Endometrial microvascular endothelial cells (primary cell): ENCODE measurements at regions not wholly inside any gene's neighbourhood (a gene's known extent, or its start where the extent isn't known, plus 50 kb on each side); places are given as distances from the start of the nearest gene placed in this dataset.
"Not testable (repeated sequence)": the region's sequence is repeated elsewhere in the genome, so short reads cannot be mapped to it uniquely, and the experiment has no call there.

ENCODE experiments used
- in situ Hi-C: cut with HindIII; loops from 2 replicates; pipeline ENCODE4 v1.10.0; 2017; ENCODE audit warnings: low sequenced_read_pairs, low pct_unique_long_range_greater_than_20kb; ENCODE audit errors: inconsistent ontology term

DNA sequence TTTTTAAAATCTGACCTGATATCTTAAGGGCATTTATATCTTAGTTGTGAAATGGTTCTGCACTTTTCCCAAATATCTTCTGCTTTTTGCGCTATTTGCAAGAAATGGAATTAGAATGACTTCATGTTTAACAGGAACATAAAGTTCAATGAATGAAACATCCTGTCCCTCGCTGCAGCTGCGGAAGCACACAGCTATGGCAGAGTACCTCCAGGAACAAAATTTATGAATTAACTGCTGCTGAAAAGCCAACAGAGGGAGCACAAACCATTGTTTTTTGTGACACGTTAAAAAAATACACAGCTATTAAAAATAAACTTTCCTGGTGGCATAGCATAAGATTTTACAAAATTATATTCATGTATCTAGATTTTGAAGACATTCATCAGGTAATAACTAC is 404.4 kb upstream of the MDFIC2 start:
- in situ Hi-C loops, result no loop called here

DNA sequence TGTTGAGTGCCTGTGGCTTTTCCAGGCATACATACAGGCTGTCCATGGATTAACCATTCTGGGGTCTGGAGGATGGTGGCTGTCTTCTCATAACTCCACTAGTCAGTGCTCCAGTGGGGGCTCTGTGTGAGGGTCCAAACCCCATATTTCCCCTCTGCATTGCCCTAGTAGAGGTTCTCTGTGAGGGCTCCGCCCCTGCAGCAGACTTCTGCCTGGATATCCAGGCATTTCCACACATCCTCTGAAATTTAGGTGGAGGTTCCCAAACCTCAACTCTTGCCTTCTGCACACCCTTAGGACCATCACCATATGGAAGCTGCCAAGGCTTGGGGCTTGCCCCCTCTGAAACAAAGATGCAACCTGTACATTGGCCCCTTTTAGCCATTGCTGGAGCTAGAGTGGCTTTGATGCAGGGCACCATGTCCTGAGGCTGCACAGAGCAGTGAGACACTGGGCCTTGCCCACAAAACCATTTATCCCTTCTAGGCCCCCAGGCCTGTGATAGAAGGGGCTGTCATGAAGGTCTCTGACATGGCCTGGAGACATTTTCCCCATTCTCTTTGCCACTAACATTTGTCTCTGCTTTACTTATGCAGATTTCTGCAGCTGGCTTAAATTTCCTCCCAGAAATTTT is 400.1 kb upstream of the MDFIC2 start:
- in situ Hi-C loops, result no loop called here

DNA sequence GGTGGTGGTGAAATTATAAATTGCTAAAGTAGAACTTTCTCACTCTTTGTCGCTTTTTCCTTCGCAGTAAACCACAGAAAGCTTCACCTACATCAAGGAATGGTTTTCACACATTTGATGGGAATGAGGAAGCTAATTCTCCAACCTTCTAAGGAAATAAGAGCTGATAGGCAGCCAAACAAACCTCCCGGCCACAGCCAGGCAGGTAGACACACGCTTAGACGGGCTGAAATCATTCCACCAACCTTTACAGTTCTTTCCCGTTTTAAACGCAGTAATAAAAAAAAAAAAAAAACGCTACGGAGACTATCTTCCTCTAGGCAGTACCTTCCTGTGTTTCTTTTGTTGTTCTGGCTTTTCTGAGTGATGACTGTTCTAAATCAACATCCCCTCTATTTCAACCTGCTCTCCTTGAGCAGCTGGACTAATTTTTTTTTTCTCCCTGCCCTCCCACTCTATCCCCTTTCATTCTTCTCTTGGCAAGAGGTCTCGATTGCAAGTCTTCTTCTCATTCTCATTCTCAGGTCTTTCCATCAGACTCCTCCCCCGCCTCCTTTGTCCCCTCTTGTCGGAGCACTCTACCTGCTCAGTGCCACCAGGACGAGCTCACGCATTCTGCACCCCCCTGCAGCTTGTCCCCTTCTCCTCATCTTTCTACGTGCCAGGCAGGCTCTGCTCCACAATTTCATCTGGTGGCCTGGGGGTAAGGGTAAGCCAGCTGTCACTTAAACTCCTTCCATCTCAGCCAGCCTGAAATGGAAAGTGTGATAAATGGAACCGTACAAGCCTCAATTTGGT is 391.1 kb upstream of the MDFIC2 start:
- in situ Hi-C loops, result no loop called here

DNA sequence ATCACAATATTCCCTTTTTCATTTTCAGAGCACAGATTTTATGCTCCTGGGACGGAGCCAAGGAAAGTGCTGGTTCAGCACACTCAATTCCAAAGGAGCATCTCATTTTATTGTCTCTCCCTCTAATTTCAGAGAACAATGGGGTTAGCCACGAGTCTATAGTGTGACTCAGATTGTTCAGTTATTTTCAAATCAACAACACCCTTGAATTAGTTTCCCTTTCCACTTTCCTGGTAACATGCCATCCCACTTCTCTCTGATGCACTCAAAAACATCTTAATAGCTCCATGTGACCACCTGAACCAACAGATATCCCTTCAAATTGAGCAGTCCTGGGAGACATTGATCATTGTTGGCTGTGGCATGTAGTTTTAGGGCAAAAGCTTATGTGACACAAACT is 389.7 kb upstream of the MDFIC2 start:
- in situ Hi-C loops, result no loop called here

DNA sequence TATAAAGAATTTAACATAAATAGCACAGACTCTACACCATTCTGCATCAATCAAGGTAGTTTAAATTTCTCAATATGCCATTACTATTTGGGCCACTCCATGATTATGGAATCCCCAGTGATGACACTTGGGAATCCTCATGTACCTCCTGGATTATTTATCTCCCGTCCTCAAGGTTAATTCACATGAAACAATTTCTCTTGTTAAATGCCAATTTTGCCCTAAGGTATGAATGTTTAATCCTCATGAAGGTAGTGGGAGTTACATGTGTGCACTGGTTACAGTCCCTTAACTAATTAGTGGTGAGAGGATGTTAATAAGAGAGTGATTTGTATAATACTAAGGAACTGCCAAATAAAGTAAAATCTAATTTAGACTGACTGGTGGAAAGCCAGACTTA is 372.3 kb upstream of the MDFIC2 start:
- in situ Hi-C loops, result no loop called here

DNA sequence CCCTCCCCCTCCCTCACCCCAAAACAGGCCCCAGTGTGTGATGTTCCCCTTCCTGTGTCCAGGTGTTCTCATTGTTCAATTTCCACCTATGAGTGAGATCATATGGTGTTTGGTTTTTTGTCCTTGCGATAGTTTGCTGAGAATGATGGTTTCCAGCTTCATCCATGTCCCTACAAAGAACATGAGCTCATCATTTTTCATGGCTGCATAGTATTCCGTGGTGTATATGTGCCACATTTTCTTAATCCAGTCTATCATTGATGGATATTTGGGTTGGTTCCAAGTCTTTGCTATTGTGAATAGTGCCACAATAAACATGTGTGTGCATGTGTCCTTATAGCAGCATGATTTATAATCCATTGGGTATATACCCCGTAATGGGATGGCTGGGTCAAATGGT is 363.4 kb upstream of the MDFIC2 start:
- in situ Hi-C loops, result not testable (repeated sequence)

DNA sequence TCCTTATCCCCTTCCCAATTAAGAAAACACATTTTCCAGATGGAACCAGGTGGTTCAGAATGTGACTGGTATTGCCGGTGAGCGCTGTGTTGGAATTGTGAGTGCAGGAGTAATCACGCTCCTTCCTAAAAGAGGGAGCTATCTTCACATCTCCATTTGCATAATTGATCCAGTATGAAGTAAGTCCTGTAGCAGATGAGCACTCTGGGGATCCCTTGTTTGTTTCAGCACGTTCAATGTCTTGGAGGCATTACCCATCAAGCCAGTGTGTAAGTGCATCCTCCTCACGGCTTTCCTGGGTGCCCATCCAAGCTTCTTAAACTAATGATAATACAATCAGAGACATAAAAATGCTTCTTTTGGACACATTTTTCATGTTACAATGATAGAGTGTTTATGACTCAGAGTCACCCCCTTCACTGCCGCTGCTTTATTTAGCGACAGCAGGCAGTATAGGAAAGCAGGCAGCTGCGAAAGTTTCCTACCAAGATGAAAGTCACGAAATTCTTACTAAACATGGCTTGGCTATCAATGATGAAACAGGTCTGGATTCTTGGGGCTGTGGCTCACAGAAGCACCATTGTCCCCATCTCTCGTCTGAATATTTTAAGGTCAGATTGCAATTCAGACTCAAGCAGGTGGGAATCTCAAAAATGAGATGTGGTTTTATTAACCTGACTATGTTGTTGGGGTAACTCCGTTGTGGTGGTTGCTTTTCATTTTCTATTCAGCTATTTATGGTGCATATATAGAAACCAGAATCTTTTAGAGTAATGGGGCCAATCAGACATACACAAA is 346.3 kb upstream of the MDFIC2 start:
- in situ Hi-C loops, result no loop called here

DNA sequence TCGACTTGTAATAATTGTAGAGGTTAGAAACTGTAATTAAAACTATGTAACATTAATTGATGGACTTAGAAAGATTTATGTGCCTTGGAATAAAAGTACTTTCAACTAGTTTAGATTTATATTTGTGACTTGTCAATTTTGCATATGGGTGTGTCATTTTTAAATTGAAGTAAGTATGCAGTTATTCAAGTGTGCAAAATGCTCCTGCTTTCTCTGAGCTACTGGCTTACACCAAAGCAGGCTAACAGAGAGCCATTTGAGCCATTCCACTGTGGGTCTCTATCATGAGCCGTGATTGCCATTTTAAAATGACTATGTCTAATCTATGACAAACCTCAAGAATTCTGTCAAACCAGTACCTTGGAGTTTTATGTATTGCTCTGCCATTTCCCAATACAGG is 345.0 kb upstream of the MDFIC2 start:
- in situ Hi-C loops, result no loop called here

DNA sequence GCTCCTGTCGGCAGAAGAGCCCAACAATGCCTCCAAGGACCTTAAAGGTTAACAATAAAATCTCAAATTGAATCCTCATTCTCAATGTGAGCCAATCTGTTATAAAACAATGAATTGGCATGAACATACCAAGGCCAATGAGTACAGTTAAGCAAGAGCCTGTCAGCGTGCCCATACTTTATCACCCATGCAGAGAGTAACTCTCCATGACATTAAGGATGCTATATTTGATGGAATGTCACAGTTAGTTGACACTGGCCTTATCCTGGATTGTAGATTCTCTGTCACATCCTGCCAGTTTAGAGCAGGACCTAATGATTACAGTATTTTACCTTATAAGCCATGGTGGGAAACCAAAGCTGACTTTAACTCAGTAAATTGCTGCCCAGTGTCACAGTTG is 335.4 kb upstream of the MDFIC2 start:
- in situ Hi-C loops, result no loop called here

DNA sequence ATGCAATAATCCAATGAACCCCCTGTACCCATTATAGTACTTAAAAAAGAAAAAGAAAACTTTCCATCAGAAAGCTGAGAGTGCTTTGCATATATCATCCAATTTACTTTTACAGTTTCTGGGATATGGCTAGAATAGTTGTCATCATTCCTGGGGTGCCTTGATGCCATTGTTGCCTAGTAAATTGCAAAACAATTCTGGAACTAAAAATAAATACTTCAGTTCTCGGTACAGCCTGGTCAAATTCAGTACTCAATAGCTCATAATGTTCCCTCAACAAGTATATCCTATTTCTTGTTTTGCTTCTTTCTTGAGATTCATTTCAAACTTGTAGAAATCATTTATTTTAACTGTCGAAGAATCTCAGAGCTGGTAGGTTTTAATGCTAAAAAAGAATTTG is 334.7 kb upstream of the MDFIC2 start:
- in situ Hi-C loops, result no loop called here

DNA sequence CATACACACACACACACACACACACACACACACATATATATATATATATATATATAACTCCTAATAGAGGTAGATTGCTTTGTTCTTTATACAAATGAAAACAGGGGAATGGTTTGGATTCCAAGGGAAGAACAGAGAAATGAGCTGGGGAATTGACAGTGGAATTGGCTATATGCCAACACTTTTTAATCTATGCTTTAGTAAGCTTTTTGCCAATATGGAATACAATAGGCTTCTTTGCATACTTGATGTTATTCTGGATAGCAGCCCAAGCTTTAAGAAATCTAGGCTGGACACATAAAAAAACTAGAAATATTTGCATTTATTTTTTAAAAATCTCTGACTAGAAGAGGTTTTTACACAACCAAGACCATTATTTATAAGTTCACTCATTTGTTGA is 334.2 kb upstream of the MDFIC2 start:
- in situ Hi-C loops, result no loop called here

DNA sequence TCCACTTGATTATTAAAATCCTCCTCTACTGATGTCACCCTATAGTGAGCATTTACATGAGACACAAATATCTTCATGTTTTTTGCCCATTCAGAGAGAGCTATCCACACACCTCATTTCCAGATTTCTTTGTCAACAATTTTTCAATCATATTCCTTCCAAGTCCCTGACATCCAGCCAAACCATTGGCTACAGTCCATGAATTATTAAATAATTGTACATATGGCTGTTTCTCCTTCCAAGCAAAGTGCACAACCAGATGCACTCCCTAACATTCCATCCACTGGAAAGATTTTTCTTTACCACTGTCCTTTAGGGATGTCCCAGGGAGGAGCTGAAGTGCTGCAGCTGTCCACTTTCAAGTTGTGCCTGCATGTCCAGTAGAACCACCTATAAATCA is 328.0 kb upstream of the MDFIC2 start:
- in situ Hi-C loops, result no loop called here

DNA sequence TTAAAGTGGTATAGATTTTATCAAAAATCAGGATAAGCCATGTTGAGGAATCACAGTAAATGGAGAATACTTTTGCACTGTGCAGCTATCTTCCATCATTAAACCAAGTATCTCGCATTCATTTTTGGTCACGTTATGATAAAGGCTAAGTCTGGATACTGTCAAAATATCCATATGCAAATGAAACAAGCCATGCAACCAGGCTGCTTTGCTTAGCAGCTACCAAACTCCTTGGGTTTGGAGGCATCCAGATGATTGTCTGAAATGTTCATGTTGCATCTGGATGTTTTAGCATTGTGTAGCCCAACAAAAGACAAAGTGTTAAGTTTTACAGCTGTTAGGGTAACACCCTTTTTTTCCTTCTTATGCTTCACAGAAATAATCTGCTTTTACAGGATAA is 322.9 kb upstream of the MDFIC2 start:
- in situ Hi-C loops, result no loop called here

DNA sequence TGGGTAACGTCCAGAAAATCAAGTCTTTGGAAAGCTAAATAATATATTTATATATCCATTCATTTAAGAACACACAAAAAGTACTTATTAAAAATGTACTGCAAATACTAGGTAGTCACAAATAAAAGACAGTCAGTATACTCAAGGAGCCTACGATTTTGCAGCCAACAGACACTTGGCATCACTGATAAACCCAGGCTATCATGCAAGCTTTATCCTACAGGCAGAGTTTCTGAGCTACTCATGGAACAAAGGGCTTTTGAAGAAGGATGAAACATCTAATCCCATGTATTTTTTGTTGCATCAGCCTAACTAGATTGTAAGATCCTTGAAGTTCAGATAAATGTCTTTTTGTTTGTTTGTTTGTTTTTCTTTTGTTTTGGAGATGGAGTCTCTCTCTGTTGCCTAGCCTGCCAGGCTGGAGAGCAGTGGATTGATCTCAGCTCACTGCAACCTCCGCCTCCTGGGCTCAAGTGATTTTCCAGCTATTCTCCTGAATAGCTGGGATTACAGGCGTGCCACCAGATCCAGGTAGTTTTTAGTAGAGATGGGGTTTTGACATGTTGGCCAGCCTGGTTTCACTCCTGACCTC is 319.4 kb upstream of the MDFIC2 start:
- in situ Hi-C loops, result no loop called here

DNA sequence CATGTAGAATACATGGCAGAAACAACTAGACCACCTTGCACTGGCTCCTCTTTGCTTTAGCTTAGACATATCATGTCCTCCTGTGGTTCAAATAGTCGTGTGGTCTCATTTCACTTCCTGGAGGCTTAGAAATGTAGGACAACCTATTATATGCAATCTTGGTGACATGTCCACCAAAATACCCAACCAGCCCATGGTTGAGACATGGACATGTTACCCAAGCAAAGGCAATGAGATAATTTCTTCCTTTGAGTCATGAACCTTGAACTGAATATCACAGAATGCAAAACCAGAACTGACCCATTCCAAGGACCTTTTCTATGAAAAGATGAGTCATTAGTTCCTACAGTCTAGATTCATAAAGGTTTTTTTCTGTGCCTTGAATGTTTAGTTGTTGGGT is 309.0 kb upstream of the MDFIC2 start:
- in situ Hi-C loops, result no loop called here

DNA sequence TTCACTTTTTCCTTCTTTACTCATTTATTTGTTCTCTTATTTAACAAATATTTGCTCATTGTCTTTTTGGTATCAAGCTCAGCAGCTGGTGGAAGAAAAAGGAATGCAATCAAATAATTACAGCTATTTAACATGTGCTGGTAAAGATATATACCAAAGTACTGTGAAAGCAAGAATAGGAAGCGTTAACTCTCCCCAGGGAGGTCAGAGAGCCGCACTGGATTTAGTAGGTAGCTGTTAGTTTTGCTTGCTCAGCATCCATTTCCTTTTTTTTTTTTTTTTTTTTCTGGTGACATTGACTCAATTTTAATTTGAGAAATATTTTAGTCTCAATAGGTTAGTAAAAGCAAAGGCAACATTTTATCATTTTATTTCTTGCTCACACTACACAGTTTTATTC is 308.5 kb upstream of the MDFIC2 start:
- in situ Hi-C loops, result no loop called here

DNA sequence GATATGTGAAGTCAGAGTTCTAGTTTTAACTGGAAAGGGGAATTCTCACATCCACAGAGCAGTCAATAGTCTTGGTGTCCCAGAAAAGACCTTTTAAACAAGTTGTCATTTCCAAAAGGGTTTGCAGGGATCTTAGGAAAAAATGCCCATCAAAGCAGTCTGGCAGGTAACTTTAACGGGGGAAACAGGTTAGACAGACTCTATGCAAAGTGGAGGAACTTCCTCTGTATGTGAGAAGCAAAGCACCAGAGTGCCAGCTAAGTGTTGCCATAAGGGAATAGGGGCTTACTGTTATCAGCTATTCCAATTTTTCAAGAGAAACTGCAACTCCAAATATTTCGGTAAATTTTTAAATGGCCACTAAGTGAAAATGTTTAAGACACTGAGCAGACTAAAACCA is 307.9 kb upstream of the MDFIC2 start:
- in situ Hi-C loops, result no loop called here

DNA sequence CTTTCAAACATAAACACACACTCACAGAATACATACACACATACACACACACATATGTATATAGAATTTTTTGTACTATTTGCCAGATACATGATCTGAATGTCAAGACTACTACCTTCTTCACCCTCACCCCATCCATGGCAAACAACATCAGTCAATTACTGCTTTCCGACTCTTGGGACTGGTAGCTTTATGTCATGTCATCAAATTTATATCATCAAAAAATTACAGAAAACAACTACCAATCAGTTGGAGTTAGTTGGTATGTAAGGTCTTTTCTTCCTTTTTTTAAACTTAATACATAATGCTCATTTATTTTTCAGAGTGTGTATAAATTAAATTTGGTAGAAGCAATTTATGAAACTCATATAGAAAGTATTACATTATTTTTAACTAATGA is 305.7 kb upstream of the MDFIC2 start:
- in situ Hi-C loops, result no loop called here

DNA sequence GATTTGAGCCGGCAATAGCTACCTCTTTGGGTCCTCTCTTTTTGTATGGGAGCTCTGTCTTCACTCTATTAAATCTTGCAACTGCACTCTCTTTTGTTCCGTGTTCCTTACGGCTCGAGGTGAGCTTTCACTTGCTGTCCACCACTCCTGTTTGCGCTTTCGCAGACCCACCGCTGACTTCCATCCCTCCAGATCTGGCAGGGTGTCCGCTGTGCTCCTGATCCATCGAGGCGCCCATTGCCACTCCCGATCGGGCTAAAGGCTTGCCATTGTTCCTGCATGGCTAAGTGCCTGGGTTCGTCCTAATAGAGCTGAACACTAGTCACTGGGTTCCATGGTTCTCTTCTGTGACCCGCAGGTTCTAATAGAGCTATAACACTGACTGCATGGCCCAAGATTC is 304.9 kb upstream of the MDFIC2 start:
- in situ Hi-C loops, result not testable (repeated sequence)

DNA sequence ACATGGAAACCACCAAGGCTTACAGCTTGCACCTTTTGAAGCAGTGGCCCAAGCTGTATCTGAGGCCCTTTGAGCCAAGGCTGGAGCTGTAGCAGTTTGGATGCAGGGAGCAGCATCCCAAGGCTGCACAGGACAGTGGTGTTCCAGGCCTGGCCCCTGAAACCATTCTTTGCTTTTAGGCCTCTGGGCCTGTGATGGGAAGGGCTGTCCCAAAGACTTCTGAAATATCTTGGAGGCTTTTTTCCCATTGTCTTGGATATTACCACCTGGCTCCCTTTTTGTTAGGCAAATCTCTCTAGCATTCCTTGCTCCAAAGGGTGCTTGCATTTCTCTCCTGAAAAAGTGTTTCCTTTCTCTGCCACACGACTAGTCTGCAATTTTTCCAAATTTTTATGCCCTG is 302.8 kb upstream of the MDFIC2 start:
- in situ Hi-C loops, result no loop called here
